ENCODE measurements at regions not wholly inside any gene's neighbourhood (a gene's known extent, or its start where the extent isn't known, plus 50 kb on each side); places are given as distances from the start of the nearest gene placed in this dataset.

DNA sequence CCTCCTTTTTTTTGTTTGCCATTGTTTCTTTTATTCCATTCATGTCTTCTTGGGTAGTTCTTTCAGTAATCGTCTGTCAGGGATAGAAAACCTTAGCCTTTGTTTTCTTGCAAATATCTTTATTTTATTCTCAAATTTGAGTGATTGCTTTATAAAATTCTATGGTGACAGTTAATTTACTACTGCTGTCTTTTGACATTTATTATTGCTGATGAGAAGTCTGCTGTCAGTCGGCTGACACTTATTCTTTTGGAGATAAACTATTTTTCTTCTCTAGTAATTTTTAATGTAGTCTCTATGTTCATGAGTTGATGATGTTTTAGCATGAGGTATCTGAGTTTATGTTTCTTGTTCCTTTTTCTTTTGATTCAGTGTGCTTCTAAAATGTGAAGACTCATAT is 983.8 kb downstream of the TTLL7 start:
- no peak for TF ChIP-seq CTCF (IDR thresholded peaks at IDR 0.05)
- TF ChIP-seq POLR2A (IDR thresholded peaks at IDR 0.05) = no peak
